GM12878 (cell line): ENCODE measurements at regions not wholly inside any gene's neighbourhood (a gene's known extent, or its start where the extent isn't known, plus 50 kb on each side); places are given as distances from the start of the nearest gene placed in this dataset.

ENCODE experiments used
- ATAC-seq: fragments of 200-7000 bp; cut with Tn5 transposase; 3 replicates; pipeline ENCODE4 v1.9.1; 2020; ENCODE audit warnings: mild to moderate bottlenecking, moderate library complexity
- BruUV-seq: library from RNA; stranded (reverse); fragments of 400-500 nt; replicated peaks from 2 replicates; lab custom pipeline; 2021; lab: Mats Ljungman, UMichigan
- CTCF ChIA-PET: fragments of 300-600 bp; sonication (Branson Sonifier 250); formaldehyde crosslinking; extraction: SDS; loops from one replicate; lab custom pipeline; 2021; ENCODE audit warnings: inconsistent platforms; lab: Yijun Ruan, JAX
- POLR2A ChIA-PET: fragments of 350-600 bp; formaldehyde crosslinking; extraction: SDS; loops from one replicate; lab custom pipeline; 2021; ENCODE audit warnings: inconsistent platforms; lab: Charles Lee
- RAD21 ChIA-PET: fragments of 300-600 bp; sonication (Branson Sonifier 250); formaldehyde crosslinking; loops from one replicate; lab custom pipeline; 2023; ENCODE audit warnings: antibody characterized with exemption; ENCODE audit not compliant: unreplicated experiment; lab: Charles Lee
- SMC1A ChIA-PET: fragments of 300-600 bp; sonication (Branson Sonifier 250); formaldehyde crosslinking; loops from one replicate; lab custom pipeline; 2023; ENCODE audit not compliant: unreplicated experiment, uncharacterized antibody; lab: Charles Lee
- DNase-seq: peaks from one replicate; pipeline ENCODE4 v3.0.0-alpha.2; 2011; ENCODE audit warnings: low read depth, low spot score
- FAIRE-seq: peaks from 3 replicates; lab custom pipeline; 2011; peaks lifted over from hg19 to GRCh38; lab: Jason Lieb, UNC
- H2AFZ ChIP-seq: 2 replicates; pipeline ENCODE4 v1.6.0; 2011; ENCODE audit warnings: low read depth, low read length, control low read depth; ENCODE audit not compliant: control insufficient read depth
- H3K27ac ChIP-seq: 2 replicates; pipeline ENCODE4 v1.5.1; 2011; ENCODE audit warnings: control low read depth; ENCODE audit not compliant: control insufficient read depth, insufficient read depth
- H3K27me3 ChIP-seq, 2 experiments: replicated peaks in 1 of 2; 2 replicates each; pipeline versions ENCODE4 v1.6.0 to v1.6.1; 2011; ENCODE audit warnings: low read length in 1 of 2; ENCODE audit not compliant: control insufficient read depth in 2 of 2, insufficient read depth in 2 of 2
- H3K36me3 ChIP-seq, 2 experiments: 2 replicates each; pipeline ENCODE4 v1.5.1; 2011; ENCODE audit warnings: low read length in 1 of 2; ENCODE audit not compliant: control insufficient read depth in 2 of 2, insufficient read depth in 2 of 2
- H3K4me1 ChIP-seq: 2 replicates; pipeline ENCODE4 v1.6.1; 2011; ENCODE audit warnings: mild to moderate bottlenecking, low read length, moderate library complexity, mixed read lengths; ENCODE audit not compliant: control insufficient read depth, insufficient read depth
- H3K4me2 ChIP-seq: 2 replicates; pipeline ENCODE4 v1.6.0; 2011; ENCODE audit warnings: control low read depth; ENCODE audit not compliant: control insufficient read depth, insufficient read depth
- H3K4me3 ChIP-seq: fragments of 200-600 bp; sonication (generic); 2 replicates; pipeline ENCODE4 v1.5.1; 2016
- H3K79me2 ChIP-seq: 2 replicates; pipeline ENCODE4 v1.6.0; 2011; ENCODE audit warnings: low read length; ENCODE audit not compliant: control insufficient read depth, insufficient read depth
- H3K9ac ChIP-seq: 2 replicates; pipeline ENCODE4 v1.8.0; 2011; ENCODE audit warnings: low read length, control low read depth, mixed read lengths; ENCODE audit not compliant: control insufficient read depth, insufficient read depth
- H3K9me3 ChIP-seq: replicated peaks from 3 replicates; pipeline ENCODE4 v1.5.1; 2011; ENCODE audit warnings: mild to moderate bottlenecking, low read length; ENCODE audit not compliant: control insufficient read depth, insufficient read depth
- H4K20me1 ChIP-seq: 2 replicates; pipeline ENCODE4 v1.6.0; 2011; ENCODE audit not compliant: control insufficient read depth, insufficient read depth
- CHD4 ChIP-seq: fragments of 200-600 bp; sonication (generic); IDR thresholded peaks from 2 replicates; pipeline ENCODE4 v1.6.1; 2016; ENCODE audit warnings: mild to moderate bottlenecking
- E2F4 ChIP-seq: IDR thresholded peaks from 2 replicates; pipeline ENCODE4 v1.6.1; 2012; ENCODE audit warnings: low read depth, low read length, improper control_type of control experiment
- E4F1 ChIP-seq: fragments of 450-650 bp; IDR thresholded peaks from 2 replicates; pipeline ENCODE4 v1.6.1; 2018; ENCODE audit warnings: borderline replicate concordance, mild to moderate bottlenecking; ENCODE audit not compliant: partially characterized antibody
- EP300 ChIP-seq, 2 experiments: fragments of 150-350 bp in 1 of 2; IDR thresholded peaks; 2 replicates each; pipeline ENCODE4 v1.6.1; 2011 to 2012; ENCODE audit warnings: low read depth in 2 of 2, low read length in 2 of 2, borderline replicate concordance in 1 of 2, improper control_type of control experiment in 1 of 2, inconsistent platforms in 1 of 2; ENCODE audit not compliant: control insufficient read depth in 1 of 2
- FOS ChIP-seq: IDR thresholded peaks from 3 replicates; pipeline ENCODE4 v1.6.1; 2011; ENCODE audit warnings: borderline replicate concordance; ENCODE audit not compliant: insufficient read length; ENCODE audit errors: extremely low read depth
- HDAC6 ChIP-seq: fragments of 200-600 bp; sonication (generic); IDR thresholded peaks from one replicate; pipeline ENCODE4 v1.8.0; 2017; ENCODE audit warnings: antibody characterized with exemption; ENCODE audit not compliant: unreplicated experiment
- MTA2 ChIP-seq: fragments of 450-650 bp; IDR thresholded peaks from 2 replicates; pipeline ENCODE4 v1.6.1; 2016; ENCODE audit warnings: low read depth, mild to moderate bottlenecking, moderate library complexity
- MYB ChIP-seq: fragments of 150-350 bp; IDR thresholded peaks from 2 replicates; pipeline ENCODE4 v1.6.1; 2014; ENCODE audit warnings: mild to moderate bottlenecking, low read depth, low read length, borderline replicate concordance
- NR2C1 ChIP-seq: fragments of 450-650 bp; IDR thresholded peaks from 2 replicates; pipeline ENCODE4 v1.6.1; 2017; ENCODE audit warnings: antibody characterized with exemption, mild to moderate bottlenecking, moderate library complexity
- NRF1 ChIP-seq: conservative IDR thresholded peaks from 2 replicates; pipeline ENCODE4 v1.6.1; 2011; ENCODE audit warnings: mild to moderate bottlenecking, low read depth, low read length, improper control_type of control experiment
- RCOR1 ChIP-seq: conservative IDR thresholded peaks from 2 replicates; pipeline ENCODE4 v1.6.1; 2012; ENCODE audit warnings: low read depth, low read length, improper control_type of control experiment
- YBX1 ChIP-seq: fragments of 450-650 bp; IDR thresholded peaks from 2 replicates; pipeline ENCODE4 v1.6.1; 2016; ENCODE audit warnings: antibody characterized with exemption
- ZNF24 ChIP-seq: fragments of 450-650 bp; IDR thresholded peaks from 2 replicates; pipeline ENCODE4 v1.6.1; 2017; ENCODE audit warnings: antibody characterized with exemption, mild to moderate bottlenecking
- ZNF384 ChIP-seq: IDR thresholded peaks from 2 replicates; pipeline ENCODE4 v1.6.1; 2012; ENCODE audit warnings: low read depth, mild to moderate bottlenecking, low read length, improper control_type of control experiment, borderline replicate concordance
- WGBS: methylation state at CpG from one replicate; pipeline ENCODE4 v1.1.6; 2016; ENCODE audit warnings: low lambda C conversion rate; ENCODE audit not compliant: insufficient replicate concordance, insufficient coverage; ENCODE audit errors: missing lambda C conversion rate; 5-methylcytosine and 5-hydroxymethylcytosine counted together
- in situ Hi-C: fragments of 300-500 bp; cut with MboI; formaldehyde crosslinking; loops from 9 replicates; pipeline ENCODE4 v1.14.3; 2018; ENCODE audit warnings: mixed read lengths
- intact Hi-C: fragments of 100-400 bp; cut with micrococcal nuclease; formaldehyde crosslinking; loops from one replicate; pipeline ENCODE4 v1.14.2; 2022; ENCODE audit not compliant: unreplicated experiment

- H3K27me3 ChIP-seq = no peaks in the 10 kb centered on the region
- TF ChIP-seq FOS = no peak
- TF ChIP-seq E4F1 = no peak
- no peak for TF ChIP-seq MTA2
- no peak for TF ChIP-seq E2F4
- no peak for TF ChIP-seq HDAC6
- TF ChIP-seq NRF1 = no peak
- no peak for TF ChIP-seq NR2C1
- TF ChIP-seq ZNF384 = no peak
- no peak for TF ChIP-seq ZNF24
- TF ChIP-seq YBX1 = no peak
- no peak for TF ChIP-seq MYB
- no peak for TF ChIP-seq RCOR1
- no peak for TF ChIP-seq CHD4
- TF ChIP-seq EP300 (IDR thresholded peaks at IDR 0.05; ENCODE audit: borderline replicate concordance in 1 of 2, control insufficient read depth in 1 of 2, low read depth in 2 of 2, low read length in 2 of 2) = no peak
- TF ChIP-seq, all 136 proteins: peak for 0
- no peak for FAIRE-seq
- no peaks in the 10 kb centered on the region for H3K4me1 ChIP-seq
- WGBS = 60% methylated on average over 9 of the region's 16 CpGs
- H3K79me2 ChIP-seq = no peaks in the 10 kb centered on the region
- ChIA-PET RAD21 (no interaction called here), SMC1A (no interaction called here), CTCF (no interaction called here), POLR2A (no interaction called here)
- no peak overlapping the region for H3K4me3 ChIP-seq
- H3K4me2 ChIP-seq = no peak overlapping the region
- ATAC-seq = no peak
- H3K9me3 ChIP-seq = no peaks in the 10 kb centered on the region; the same call in 2 of the 3 replicates
- intact Hi-C loops (no loop called here), in situ Hi-C loops (no loop called here)
- H2AFZ ChIP-seq = no peak overlapping the region
- BruUV-seq = no TSS peak
- no peak overlapping the region for H3K9ac ChIP-seq
- H4K20me1 ChIP-seq = no peaks in the 10 kb centered on the region
- H3K36me3 ChIP-seq = no peaks in the 10 kb centered on the region
- no peak overlapping the region for H3K27ac ChIP-seq
- no peak for DNase-seq
Measured at GRCh38 chr18:78396077-78396476, 583.5 kb upstream of the SALL3 start.
